DND-41 (cell line): ENCODE measurements at regions not wholly inside any gene's neighbourhood (a gene's known extent, or its start where the extent isn't known, plus 50 kb on each side); places are given as distances from the start of the nearest gene placed in this dataset.

ENCODE experiments used
- CTCF ChIP-seq: IDR thresholded peaks from 2 replicates; pipeline ENCODE4 v1.5.1; 2012; ENCODE audit warnings: borderline replicate concordance, low read length, moderate library complexity, mild to moderate bottlenecking; ENCODE audit not compliant: poor library complexity, severe bottlenecking; ENCODE audit errors: extremely low read depth
- EZH2 ChIP-seq: IDR thresholded peaks from 3 replicates; pipeline ENCODE4 v1.6.1; 2012; ENCODE audit warnings: borderline replicate concordance, low read depth, mild to moderate bottlenecking, moderate library complexity, low read length, inconsistent platforms; ENCODE audit not compliant: severe bottlenecking

GRCh38 chr13:90094357-90094756 is 1253.1 kb upstream of the MIR17HG start:
- TF ChIP-seq EZH2 (no peak), CTCF (no peak)
